Karpas-422 (cell line): ENCODE measurements at regions not wholly inside any gene's neighbourhood (a gene's known extent, or its start where the extent isn't known, plus 50 kb on each side); places are given as distances from the start of the nearest gene placed in this dataset.

Experiments
- DNase-seq: peaks from one replicate; pipeline ENCODE4 v3.0.0-alpha.2; 2015
- H2AFZ ChIP-seq: fragments of 200-600 bp; sonication (generic); 2 replicates; pipeline ENCODE4 v1.6.1; 2014; ENCODE audit warnings: antibody characterized with exemption, low read length, mixed read lengths
- H3K27ac ChIP-seq: fragments of 200-600 bp; sonication (generic); 2 replicates; pipeline ENCODE4 v1.5.1; 2014; ENCODE audit warnings: mild to moderate bottlenecking, low read length, moderate library complexity
- H3K27me3 ChIP-seq: fragments of 200-600 bp; sonication (generic); 2 replicates; pipeline ENCODE4 v1.6.1; 2014; ENCODE audit warnings: low read length, mixed read lengths
- H3K36me3 ChIP-seq: fragments of 200-600 bp; sonication (generic); 2 replicates; pipeline ENCODE4 v1.6.1; 2014; ENCODE audit warnings: low read length, mixed read lengths; ENCODE audit not compliant: insufficient read depth
- H3K4me1 ChIP-seq: fragments of 200-600 bp; sonication (generic); 2 replicates; pipeline ENCODE4 v1.6.1; 2014; ENCODE audit warnings: mild to moderate bottlenecking, low read length, mixed read lengths
- H3K4me2 ChIP-seq: fragments of 200-600 bp; sonication (generic); 2 replicates; pipeline ENCODE4 v1.6.1; 2014; ENCODE audit warnings: low read length, low read depth, mild to moderate bottlenecking; ENCODE audit not compliant: poor library complexity, severe bottlenecking
- H3K4me3 ChIP-seq: fragments of 200-600 bp; sonication (generic); 2 replicates; pipeline ENCODE4 v1.5.1; 2014; ENCODE audit warnings: mild to moderate bottlenecking, antibody characterized with exemption, low read length, mixed read lengths
- H3K79me2 ChIP-seq: fragments of 200-600 bp; sonication (generic); 2 replicates; pipeline ENCODE4 v1.6.1; 2014; ENCODE audit warnings: mild to moderate bottlenecking, low read length, mixed read lengths
- H3K9ac ChIP-seq: fragments of 200-600 bp; sonication (generic); 2 replicates; pipeline ENCODE4 v1.6.0; 2014; ENCODE audit warnings: low read length
- H3K9me2 ChIP-seq: fragments of 200-600 bp; sonication (generic), shearing (Covaris generic); replicated peaks from 2 replicates; pipeline ENCODE4 v1.6.0; 2014; ENCODE audit warnings: mild to moderate bottlenecking, low read length, moderate library complexity; ENCODE audit not compliant: insufficient read depth
- H3K9me3 ChIP-seq: fragments of 300-700, 200-600 bp; sonication (generic); 2 replicates; pipeline ENCODE4 v1.6.1; 2014; ENCODE audit warnings: low read length, mixed read lengths
- H4K20me1 ChIP-seq: fragments of 200-600 bp; sonication (generic); 2 replicates; pipeline ENCODE4 v1.6.1; 2014; ENCODE audit warnings: mild to moderate bottlenecking, antibody characterized with exemption, low read length, low read depth; ENCODE audit not compliant: insufficient read depth

DNA sequence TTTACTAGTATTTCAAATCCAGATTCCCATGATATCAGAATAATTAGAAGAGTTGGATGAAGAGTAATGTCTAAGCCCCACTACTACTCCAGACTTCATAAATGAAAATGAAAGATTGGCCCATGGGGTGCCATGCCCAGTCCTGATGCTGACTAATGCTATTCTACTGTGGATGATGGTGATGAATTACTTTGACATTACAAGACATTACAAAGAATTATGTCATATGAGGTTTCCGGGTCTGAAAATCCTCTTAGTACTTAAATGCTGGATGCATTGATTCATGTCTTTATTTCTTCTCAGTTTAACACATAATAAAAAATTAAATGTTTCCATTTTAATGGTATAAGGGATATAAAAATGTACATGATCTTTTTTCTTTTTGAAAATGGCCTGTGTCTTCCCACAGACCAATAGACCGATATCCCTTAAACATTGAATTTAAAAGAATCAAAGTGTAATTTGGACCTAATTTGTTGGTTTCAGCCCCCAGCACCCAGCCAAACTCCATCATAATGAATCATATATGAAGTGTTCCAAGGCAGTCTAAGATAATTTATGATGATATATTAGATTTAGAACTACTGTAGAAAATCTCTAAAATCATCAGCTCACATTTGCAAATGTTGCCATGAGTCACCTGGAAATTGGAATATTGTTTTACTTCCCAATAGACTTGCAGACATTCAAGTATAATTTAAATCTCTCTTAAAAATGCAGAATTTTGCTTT, 223.6 kb upstream of the SGCD start:
- Histone ChIP-seq H3K79me2 (no peaks in the 10 kb centered on the region), H3K36me3 (no peaks in the 10 kb centered on the region), H3K4me1 (no peaks in the 10 kb centered on the region), H4K20me1 (no peaks in the 10 kb centered on the region), H3K27ac (no peak overlapping the region), H3K9me2 (no peaks in the 10 kb centered on the region), H3K4me3 (no peak overlapping the region), H3K9me3 (no peaks in the 10 kb centered on the region), H2AFZ (no peak overlapping the region), H3K4me2 (no peak overlapping the region), H3K27me3 (no peaks in the 10 kb centered on the region), H3K9ac (no peak overlapping the region)
- no peak for DNase-seq

DNA sequence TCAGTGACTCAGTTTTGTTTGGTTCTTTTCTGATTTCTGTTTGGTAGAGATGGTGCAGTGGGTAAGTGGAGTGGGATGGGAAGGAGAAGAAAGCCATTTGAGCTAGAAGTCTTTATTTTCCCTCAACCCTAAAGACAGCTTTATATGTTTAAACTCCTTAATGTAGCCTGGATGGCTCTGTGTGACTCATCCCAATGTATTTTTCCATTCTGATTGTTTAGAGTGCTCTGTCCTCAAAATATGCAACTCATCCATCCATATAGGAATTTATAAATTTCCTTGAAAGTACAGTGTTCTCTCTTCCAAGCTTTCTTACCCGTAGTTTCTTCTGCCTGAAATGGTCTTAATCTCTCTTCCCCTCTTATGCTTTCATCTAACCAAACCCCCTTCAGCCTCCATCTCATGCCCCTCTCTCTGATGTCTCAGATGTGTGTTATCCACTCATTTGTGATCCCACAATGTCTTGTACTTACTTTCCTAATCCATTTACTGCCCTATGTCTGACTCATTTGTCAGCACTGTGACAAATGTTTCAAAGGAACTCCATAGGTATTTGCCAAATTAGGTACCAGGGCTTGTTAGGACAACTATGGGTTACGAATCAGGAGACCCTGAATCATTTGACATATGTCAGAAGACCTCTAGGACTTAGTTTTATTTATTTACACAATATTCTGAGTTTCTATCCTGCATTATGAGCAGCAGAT, 217.5 kb upstream of the SGCD start:
- H3K9me3 ChIP-seq: no peaks in the 10 kb centered on the region
- no peak overlapping the region for H3K9ac ChIP-seq
- H4K20me1 ChIP-seq: no peaks in the 10 kb centered on the region
- H3K27me3 ChIP-seq: no peaks in the 10 kb centered on the region
- H2AFZ ChIP-seq: no peak overlapping the region
- no peaks in the 10 kb centered on the region for H3K9me2 ChIP-seq
- no peaks in the 10 kb centered on the region for H3K4me1 ChIP-seq
- H3K27ac ChIP-seq: no peak overlapping the region
- no peak for DNase-seq
- H3K79me2 ChIP-seq: no peaks in the 10 kb centered on the region
- no peak overlapping the region for H3K4me3 ChIP-seq
- H3K36me3 ChIP-seq: no peaks in the 10 kb centered on the region
- H3K4me2 ChIP-seq: no peak overlapping the region

DNA sequence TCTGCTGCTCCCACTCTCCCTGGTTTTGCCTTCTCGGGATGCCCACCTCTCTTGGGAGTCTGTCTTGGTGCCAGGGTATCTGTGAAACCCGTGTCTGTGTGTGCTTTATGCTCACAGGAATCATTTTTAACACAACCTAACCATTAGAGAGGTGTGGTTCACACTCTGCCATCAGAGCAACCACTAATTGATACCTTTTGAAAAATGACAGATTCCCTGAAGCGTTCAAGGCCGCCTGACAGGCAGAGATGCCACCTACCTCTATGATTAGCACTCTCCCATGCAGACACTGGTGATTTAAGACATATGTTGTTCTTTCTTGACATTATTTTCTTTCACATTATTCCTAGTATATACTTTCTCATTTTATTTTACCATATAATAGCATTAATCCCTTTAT, 207.3 kb upstream of the SGCD start:
- Histone ChIP-seq H3K9me2 (no peaks in the 10 kb centered on the region), H4K20me1 (no peaks in the 10 kb centered on the region), H2AFZ (no peak overlapping the region), H3K4me1 (no peaks in the 10 kb centered on the region), H3K4me2 (no peak overlapping the region), H3K9ac (no peak overlapping the region), H3K79me2 (no peaks in the 10 kb centered on the region), H3K4me3 (no peak overlapping the region), H3K27me3 (no peaks in the 10 kb centered on the region), H3K36me3 (no peaks in the 10 kb centered on the region), H3K9me3 (no peaks in the 10 kb centered on the region), H3K27ac (no peak overlapping the region)
- no peak for DNase-seq

DNA sequence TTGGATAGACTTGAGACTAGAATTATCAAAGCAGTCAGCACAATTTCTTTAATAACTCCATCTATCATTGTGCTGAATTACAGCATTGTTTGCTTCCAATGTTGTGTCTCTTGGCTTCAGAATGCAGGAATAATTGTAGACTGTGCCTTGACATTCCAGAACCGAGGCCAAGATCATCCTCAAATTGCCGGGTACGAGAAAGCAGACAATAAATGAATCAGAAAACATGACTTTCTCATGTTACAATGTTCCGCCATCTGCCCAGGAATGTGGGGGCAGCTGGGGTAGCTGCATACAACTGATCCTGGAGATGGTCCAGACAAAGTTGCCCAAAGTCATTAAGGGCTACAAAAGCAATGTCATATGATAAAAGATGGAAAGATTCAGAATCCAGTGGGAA, 206.2 kb upstream of the SGCD start:
- no peak overlapping the region for H3K27ac ChIP-seq
- no peaks in the 10 kb centered on the region for H3K9me2 ChIP-seq
- H3K27me3 ChIP-seq: no peaks in the 10 kb centered on the region
- H4K20me1 ChIP-seq: no peaks in the 10 kb centered on the region
- no peak overlapping the region for H2AFZ ChIP-seq
- no peaks in the 10 kb centered on the region for H3K36me3 ChIP-seq
- no peaks in the 10 kb centered on the region for H3K4me1 ChIP-seq
- no peak overlapping the region for H3K4me3 ChIP-seq
- no peaks in the 10 kb centered on the region for H3K9me3 ChIP-seq
- H3K4me2 ChIP-seq: no peak overlapping the region
- H3K9ac ChIP-seq: no peak overlapping the region
- no peak for DNase-seq
- H3K79me2 ChIP-seq: no peaks in the 10 kb centered on the region

DNA sequence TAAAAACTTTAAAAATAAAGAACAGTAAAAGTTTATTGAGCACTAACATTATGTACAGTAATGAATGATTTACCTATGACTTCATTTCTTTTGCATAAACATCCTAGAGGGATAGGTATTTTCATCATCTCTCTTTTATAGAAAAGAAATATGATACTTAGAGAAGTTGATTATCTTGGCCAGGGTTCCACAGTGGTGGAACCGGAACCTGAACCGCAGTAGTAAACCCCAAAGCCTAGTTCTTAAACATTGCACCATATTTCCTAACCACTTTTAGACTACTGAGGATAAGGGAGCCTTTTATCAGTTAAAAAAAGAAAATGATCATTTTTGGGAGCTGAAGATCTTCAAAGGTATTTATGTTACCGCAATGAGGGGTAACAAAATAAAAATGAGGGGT, 205.7 kb upstream of the SGCD start:
- H4K20me1 ChIP-seq: no peaks in the 10 kb centered on the region
- no peak overlapping the region for H2AFZ ChIP-seq
- no peaks in the 10 kb centered on the region for H3K9me3 ChIP-seq
- no peak overlapping the region for H3K27ac ChIP-seq
- no peaks in the 10 kb centered on the region for H3K27me3 ChIP-seq
- no peak overlapping the region for H3K9ac ChIP-seq
- no peak overlapping the region for H3K4me2 ChIP-seq
- no peak overlapping the region for H3K4me3 ChIP-seq
- no peaks in the 10 kb centered on the region for H3K9me2 ChIP-seq
- no peaks in the 10 kb centered on the region for H3K4me1 ChIP-seq
- H3K79me2 ChIP-seq: no peaks in the 10 kb centered on the region
- DNase-seq: no peak
- no peaks in the 10 kb centered on the region for H3K36me3 ChIP-seq

DNA sequence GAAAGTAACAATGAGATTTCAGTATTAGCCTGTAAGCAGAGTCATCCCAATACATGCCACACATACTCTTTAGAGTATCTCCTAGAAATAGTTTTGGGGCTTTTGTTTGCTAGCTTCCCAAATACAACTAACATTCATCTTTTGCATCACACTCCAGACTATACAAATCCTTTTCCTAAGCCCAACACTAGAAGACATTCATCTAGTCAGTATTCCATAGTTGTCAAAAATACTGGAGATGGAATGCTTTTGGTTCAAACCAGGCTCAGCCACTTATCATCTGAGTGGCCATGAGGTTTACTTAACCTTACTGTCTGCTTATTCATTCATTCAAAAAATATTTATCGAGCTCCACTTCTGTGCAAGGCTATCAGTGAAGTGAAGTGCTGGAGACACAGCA, 205.1 kb upstream of the SGCD start:
- Histone ChIP-seq H3K9me2 (no peaks in the 10 kb centered on the region), H3K9me3 (no peaks in the 10 kb centered on the region), H3K36me3 (no peaks in the 10 kb centered on the region), H3K4me1 (no peaks in the 10 kb centered on the region), H2AFZ (no peak overlapping the region), H3K27me3 (no peaks in the 10 kb centered on the region), H3K27ac (no peak overlapping the region), H3K9ac (no peak overlapping the region), H3K4me3 (no peak overlapping the region), H3K4me2 (no peak overlapping the region), H3K79me2 (no peaks in the 10 kb centered on the region), H4K20me1 (no peaks in the 10 kb centered on the region)
- DNase-seq: no peak

DNA sequence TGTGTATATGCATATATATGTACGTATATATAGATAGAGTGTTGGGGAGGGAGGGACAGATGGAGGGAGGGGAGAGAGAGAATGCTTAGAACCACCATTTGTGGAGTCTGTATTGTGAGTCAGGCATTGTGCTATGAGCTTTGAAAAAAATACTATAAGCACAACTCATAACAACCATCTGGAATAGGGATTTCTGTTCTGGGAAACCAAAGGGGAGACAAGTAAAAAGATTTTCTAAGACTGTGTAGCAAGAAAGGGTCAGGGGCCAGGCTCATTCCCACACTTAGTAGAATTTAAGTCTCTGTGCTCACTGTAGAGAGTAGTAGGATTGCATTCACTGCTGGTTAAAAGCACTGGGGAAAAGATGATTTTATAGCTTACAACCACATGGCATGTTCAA, 202.3 kb upstream of the SGCD start:
- Histone ChIP-seq H4K20me1 (no peaks in the 10 kb centered on the region), H3K27ac (no peak overlapping the region), H3K79me2 (no peaks in the 10 kb centered on the region), H3K9me3 (no peaks in the 10 kb centered on the region), H3K4me2 (no peak overlapping the region), H3K9ac (no peak overlapping the region), H3K4me3 (no peak overlapping the region), H3K36me3 (no peaks in the 10 kb centered on the region), H2AFZ (no peak overlapping the region), H3K27me3 (no peaks in the 10 kb centered on the region), H3K4me1 (no peaks in the 10 kb centered on the region), H3K9me2 (no peaks in the 10 kb centered on the region)
- no peak for DNase-seq

DNA sequence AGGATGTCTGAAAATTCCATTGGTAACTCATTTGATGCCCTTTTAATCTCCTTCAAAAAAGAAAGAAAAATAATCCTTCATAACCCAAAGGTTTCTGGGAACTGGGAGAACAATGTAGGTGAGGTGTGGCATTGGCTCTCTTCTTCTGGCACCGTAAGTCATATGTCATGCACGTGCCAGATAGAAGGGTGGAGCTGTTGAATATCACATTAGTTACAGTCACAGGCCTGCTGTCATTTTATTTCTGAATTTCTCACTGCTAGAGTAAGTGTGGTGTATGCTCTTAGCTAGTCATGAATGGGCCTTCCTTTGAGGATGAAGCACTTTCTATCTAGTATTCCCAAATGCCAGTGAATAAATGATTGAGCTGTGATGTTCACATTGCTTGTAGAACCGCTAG, 201.8 kb upstream of the SGCD start:
- H3K79me2 ChIP-seq: no peaks in the 10 kb centered on the region
- no peak overlapping the region for H3K4me2 ChIP-seq
- no peak overlapping the region for H2AFZ ChIP-seq
- no peaks in the 10 kb centered on the region for H3K9me3 ChIP-seq
- no peak overlapping the region for H3K27ac ChIP-seq
- no peaks in the 10 kb centered on the region for H3K9me2 ChIP-seq
- no peak for DNase-seq
- H3K27me3 ChIP-seq: no peaks in the 10 kb centered on the region
- H3K4me1 ChIP-seq: no peaks in the 10 kb centered on the region
- no peak overlapping the region for H3K9ac ChIP-seq
- H4K20me1 ChIP-seq: no peaks in the 10 kb centered on the region
- no peak overlapping the region for H3K4me3 ChIP-seq
- H3K36me3 ChIP-seq: no peaks in the 10 kb centered on the region
